Jurkat, Clone E6-1 (cell line): ENCODE measurements at regions not wholly inside any gene's neighbourhood (a gene's known extent, or its start where the extent isn't known, plus 50 kb on each side); places are given as distances from the start of the nearest gene placed in this dataset.
A peak's percentile ranks its signal among the peaks of the same experiment; 100 is the strongest.
"Not testable (repeated sequence)": the region's sequence is repeated elsewhere in the genome, so short reads cannot be mapped to it uniquely, and the experiment has no call there.

Source experiments
- DNase-seq: peaks from one replicate; pipeline ENCODE4 v3.0.0-alpha.2; 2011; ENCODE audit warnings: low read depth, low spot score
- H3K4me3 ChIP-seq: 2 replicates; pipeline ENCODE4 v1.5.1; 2011; ENCODE audit warnings: mild to moderate bottlenecking, low read length, control low read depth, moderate library complexity

DNA sequence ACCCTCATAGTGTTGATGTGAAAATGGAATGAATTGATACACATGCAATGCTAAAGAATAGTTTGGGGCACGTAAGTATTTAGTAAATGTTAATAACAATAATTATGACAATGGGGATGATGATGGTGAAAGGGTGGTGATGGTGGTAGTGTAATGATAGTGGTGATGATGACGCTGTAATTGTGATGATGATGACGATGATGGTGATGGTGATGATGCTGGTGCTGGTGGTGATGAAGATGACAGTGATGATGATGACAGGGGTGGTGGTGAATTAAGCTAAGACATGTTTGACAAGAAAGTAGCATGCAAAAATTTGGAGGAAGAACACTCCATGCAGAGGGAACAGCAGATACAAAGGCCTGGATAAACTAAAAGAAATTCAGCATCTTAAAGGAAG is 364.4 kb upstream of the API5 start:
- DNase-seq, result no peak
- no peak overlapping the region for H3K4me3 ChIP-seq

DNA sequence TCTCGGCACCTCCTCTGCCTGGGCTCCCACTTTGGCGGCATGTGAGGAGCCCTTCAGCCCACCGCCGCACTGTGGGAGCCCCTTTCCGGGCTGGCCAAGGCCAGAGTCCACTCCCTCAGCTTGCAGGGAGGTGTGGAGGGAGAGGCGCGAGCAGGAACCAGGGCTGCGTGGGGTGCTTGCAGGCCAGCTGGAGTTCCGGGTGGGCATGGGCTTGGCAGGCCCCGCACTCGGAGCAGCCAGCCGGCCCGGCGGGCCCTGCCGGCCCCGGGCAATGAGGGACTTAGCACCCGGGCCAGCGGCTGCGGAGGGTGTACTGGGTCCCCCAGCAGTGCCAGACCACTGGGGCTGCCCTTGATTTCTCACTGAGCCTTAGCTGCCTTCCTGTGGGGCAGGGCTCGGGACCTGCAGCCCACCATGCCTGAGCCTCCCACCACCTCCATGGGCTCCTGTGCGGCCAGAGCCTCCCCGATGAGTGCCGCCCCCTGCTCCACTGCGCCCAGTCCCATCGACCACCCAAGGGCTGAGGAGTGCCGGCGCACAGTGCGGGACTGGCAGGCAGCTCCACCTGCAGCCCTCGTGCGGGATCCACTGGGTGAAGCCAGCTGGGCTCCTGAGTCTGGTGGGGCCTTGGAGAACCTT is 361.9 kb upstream of the API5 start:
- DNase-seq, H3K4me3 ChIP-seq: not testable (repeated sequence)

DNA sequence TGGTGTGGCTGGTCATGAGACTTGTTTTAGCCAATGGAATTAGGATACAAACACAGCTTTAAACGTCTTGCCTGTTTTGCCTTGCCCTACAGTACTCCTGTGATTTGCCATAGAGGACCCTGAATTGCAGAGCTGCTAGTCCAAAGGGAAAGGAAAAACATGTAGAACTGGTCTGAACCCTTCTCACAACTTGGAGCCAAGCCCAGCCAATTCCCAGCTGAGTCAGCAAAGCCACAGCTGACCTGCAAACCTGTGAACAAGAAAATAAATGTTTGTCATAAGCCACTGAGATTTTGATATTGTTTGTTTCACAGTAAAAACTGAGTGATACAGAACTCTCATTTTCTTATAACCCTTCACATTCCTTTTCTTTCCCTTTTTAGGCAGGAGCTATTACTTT is 360.5 kb upstream of the API5 start:
- no peak for DNase-seq

DNA sequence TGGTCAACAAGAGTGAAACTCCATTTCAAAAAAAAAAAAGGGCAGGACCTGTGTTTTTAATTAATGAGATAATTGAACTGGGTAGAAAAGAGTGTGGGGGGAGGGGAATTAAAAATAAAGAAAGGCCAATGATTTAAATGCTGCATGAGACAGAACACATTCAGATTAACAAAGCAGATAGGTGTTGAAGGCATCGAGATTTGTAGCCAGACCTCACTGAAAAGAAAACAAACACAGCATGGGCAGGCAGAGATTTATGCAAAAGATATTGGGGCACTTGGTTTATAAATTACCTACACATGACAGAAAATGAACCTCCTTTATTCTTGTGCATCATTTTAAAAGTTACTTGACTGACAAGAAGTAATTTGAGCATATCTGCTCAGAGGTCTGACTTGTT is 354.0 kb upstream of the API5 start:
- no peak overlapping the region for H3K4me3 ChIP-seq
- DNase-seq, result no peak

More for the DNA sequence above, 360.5 kb upstream of the API5 start:
- H3K4me3 ChIP-seq, result no peak overlapping the region

DNA sequence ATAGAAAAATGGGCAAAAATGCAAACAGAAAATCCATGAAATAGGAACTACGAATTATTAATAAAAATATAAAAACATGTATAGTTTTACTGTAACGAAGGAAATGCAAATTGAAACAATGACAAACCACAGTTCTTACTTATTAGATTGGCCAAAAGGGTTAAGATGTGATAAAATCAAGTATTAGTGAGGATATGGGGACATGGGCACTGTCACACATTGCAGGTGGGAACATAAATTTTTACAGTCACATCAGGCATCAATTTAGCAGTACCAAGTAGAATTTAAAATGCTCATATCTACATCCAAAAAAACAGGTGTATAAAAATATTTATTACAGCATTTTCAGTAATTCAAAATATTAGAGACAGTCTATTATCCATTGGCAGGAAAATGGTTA is 353.2 kb upstream of the API5 start:
- no peak for DNase-seq
- H3K4me3 ChIP-seq, result no peak overlapping the region

DNA sequence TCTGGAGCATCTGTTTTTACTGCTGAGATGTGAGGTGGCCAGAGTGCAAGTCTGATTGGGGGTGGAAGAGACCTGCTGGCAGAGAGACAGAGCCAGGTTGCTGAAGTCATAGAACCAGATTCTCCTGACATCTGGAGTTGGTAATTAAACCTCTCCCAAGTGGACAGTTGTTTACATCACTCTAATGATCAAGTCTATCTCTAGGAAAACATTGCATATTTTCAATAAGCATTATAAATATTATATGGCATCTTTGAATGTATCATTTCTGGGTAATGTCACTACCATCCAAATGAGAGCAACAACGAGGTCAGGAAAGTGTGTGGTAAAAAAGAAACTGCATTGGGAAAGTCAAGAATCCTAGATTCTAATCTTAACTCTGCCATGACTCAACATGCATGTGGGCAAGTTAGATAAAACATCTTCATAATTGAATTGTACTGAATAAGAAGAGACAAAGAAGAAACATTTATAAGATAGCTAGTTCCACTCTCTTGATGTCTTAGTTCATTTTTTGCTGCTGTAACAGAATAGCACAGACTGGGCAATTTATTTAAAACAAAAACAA is 351.2 kb upstream of the API5 start:
- no peak for DNase-seq
- no peak overlapping the region for H3K4me3 ChIP-seq

DNA sequence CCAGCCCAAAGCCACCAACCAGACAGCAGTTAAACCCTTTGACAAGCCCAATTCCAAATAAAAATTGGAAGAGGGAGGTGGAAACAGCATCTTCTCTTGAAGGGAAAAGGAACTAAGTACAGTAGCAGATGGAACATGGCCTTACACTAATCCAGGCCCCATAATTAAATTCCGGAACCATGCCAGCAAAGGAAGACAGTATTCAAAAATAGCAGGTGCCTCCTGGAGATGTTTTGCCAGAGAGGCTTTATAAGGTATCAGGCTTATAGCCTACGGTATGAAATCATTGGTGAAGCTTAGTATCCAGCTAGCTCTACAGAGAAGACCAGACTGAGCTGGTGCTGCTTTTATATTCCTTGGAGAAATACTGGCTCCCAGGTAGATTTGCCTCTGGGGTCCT is 344.1 kb upstream of the API5 start:
- H3K4me3 ChIP-seq, result no peak overlapping the region
- no peak for DNase-seq

DNA sequence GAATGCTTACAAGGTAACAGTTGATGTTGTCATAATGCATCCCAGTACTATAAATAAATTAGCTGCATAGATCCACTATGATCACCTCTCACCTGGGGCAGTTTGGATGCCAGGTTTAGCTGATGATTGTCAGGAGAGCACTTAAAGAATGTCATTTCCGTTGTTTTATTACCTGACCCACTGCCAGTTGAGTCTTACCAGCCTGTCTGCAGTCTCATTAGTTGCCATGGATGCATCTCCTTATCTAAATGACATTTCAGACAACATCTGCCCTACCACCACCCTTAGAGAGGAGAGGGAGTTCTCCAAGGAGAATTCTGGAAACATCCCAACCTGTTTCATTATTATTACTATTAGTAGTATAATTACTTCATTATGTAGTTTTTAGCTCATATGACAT is 339.1 kb upstream of the API5 start:
- DNase-seq, result no peak
- H3K4me3 ChIP-seq, result no peak overlapping the region

DNA sequence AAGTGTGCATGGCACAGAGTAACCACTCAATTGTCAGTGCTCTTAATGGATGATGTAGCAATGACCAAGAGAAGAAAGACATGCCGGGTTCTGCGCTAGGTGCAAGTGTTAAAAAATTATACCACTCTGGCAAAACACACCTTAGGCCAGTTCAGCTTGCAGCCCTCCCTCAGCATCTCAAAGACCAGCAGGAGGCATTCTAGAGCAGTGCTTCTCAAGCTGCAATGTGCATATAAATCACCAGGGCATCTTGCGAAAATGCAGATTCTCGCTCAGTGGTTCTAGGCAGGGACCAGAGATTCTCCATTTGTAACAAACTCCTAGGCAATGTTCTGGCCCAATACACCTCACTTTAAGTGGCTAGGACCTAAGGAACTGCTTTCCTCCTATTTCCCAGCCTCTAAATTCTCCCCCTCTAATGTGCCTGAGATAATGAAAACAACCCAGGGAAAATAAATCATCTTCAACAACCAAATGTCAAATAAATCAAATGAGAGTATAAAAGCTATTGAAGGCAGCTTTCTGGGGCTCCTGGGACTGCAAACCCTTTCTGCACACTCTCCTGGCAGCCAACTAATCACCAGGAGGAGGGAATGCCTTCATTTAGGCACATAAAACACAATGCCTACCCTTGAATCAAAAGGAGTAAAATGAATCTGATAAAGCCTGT is 337.2 kb upstream of the API5 start:
- peak; percentile 11 for DNase-seq
- H3K4me3 ChIP-seq, result no peak overlapping the region

DNA sequence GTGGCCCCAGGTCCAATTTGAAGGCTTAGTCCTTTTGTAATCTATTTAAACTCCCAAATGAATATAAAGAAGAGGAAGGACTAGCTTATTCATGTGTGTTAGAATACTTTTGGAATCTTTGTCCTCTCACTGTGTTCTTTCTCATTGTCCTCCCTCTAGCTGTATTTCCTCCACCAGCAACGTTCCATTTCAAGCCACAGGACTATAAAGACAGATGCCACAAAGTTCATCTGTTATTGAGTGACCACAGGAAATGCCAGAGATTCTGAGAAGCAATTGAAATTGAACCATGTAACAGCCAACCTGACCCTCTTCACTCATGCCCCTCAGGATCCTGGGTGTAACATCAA is 336.6 kb upstream of the API5 start:
- DNase-seq, result no peak
- no peak overlapping the region for H3K4me3 ChIP-seq

DNA sequence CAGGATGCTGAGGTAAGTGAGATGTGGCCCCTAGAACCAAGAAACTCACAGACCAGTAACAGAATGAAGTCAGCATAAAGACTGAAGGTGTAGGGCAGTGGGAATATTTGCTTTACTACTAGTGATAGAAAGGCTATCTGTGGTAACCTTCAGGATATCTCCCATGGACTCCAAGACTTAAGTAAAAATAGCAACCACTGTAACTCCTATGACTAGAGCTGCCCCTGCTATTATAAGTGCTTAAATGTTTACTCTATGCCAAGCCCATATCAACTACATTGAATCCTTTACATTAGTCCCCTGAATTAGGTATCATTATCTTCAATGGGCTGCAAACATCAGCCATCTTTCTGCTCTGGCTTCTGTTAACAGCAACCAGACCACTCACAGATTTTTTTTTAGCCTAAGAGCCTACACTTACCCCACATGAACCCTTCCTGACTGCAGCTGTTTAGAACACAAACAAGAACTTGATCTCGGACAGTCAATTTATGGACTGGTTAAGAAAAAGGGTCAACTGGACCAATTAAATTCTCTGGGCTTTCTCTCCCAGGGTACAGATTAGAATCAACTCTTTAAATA is 335.1 kb upstream of the API5 start:
- no peak overlapping the region for H3K4me3 ChIP-seq
- no peak for DNase-seq

DNA sequence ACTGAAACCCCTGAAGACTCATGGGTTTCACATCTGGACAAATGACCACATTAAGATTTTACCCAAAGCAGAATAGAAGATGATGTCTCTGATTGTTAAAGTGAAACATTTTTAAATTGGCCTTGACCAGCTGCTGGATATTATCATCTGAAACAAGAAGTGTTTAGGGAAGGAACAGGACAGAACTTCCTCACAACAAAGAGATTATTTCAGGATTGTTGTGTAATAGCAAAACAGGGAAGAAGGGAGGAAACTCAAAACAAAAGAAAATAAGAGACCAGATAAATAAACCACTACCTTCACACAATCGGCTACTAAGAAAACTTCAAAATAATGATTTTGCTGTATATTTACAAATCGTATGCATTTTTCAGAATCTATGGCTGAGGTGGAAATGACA is 319.2 kb upstream of the API5 start:
- no peak overlapping the region for H3K4me3 ChIP-seq
- DNase-seq, result no peak

DNA sequence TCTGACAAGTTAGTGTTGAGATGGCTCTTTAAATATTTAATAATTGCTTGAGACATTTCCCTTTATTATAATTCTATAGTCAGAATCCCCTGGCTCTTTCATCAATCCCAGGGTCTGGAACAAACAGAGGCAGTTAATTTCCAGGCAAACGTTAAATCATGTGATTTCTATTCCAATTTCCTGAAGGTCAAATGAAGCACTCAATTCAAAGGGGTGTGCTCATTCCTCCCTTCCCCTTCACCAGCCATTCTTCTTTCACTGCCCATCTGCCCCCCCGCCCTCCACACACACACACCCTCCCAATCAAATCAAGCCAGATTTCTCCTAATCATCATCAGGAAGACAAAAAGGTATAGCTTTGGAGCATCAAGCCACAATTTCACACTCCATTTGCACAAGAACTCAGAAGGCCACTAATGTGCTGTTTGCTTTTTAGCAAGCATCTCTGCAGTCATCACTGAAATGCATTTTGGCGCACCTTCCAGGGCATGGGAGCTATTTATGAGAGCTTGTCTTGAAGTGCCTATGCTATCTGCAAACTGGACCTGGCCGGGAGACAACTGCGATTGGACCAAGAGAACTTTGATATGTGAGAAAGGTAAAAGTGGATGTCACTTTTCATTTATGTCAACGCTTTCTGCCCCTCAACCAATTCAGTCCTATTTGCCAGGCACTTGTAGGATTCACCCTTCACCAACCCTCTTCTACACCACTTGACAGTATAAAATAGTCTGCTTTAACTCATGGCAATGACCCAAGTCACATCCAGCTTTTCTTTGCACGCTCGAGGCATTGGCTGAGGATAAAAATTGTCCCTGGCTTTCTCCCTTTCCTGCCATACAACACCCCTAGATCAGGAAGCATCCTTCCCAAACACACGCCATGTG is 315.1 kb upstream of the API5 start:
- H3K4me3 ChIP-seq, result no peak overlapping the region
- no peak for DNase-seq

DNA sequence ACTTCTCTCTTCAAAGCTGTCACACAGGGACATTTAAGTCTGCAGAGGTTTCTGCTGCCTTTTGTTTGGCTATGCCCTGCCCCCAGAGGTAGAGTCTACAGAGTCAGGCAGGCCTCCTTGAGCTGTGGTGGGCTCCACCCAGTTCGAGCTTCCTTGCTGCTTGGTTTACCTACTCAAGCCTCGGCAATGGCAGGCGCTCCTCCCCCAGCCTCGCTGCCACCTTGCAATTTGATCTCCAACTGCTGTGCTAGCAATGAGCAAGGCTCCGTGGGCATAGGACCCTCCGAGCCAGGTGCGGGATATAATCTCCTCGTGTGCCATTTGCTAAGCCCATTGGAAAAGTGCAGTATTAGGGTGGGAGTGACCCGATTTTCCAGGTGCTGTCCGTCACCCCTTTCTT is 306.9 kb upstream of the API5 start:
- not testable (repeated sequence) for H3K4me3 ChIP-seq, DNase-seq

DNA sequence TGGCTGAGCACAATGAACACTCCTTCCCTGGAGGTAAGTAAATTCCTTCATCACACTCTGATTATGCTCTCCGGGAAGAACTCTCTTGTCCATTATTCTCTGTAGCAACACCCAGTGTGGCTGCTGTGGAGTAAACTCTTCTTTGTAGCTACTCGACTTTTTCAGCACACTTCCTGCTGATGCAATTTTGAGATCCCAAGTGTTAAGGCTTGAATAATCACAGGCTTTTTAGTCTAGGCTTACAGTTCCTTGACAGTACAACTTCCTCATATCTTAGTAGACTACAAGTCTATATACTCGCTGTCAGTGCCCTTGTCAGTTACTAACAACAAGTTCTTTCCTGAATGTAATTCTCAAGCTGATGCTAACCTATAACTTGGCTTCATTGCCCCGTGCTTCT is 301.8 kb upstream of the API5 start:
- no peak overlapping the region for H3K4me3 ChIP-seq
- no peak for DNase-seq

DNA sequence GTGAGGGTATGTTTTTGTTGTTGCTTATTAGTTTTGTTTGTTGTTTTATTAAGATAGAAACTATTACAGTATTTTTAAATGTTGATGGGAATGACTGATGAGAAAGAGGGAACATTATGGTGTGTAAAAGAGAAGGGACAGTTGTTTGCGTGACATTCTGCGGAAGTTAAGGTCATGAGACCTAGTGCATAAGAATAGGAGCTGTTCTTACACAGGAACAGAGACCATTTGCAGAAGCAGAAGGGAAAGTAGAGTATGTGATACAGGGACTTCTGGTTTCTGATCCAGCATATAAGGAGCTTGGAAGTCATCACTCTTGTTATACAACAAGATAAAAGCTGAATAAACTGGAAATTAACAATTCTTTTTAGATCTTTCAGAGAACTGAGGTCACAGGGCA is 299.2 kb upstream of the API5 start:
- H3K4me3 ChIP-seq, result no peak overlapping the region
- no peak for DNase-seq

DNA sequence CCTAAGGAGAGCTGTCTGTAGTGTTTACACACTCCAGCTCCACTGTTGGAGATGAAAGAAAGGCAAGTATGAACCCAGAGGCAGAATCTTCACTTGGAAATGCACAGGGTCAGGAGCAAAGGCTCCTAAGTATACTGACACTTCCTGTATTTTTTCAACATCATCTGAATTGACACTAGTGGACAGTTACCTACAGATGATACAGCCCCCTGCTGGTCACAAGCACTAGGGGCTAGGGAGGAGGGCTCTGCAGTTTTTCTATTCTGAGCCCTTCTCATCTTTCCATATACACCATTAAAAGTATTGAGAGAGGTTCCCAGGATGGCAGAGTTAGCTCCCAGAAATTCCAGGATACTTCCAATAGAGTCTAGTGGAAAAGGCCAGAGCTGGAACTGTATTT is 290.3 kb upstream of the API5 start:
- H3K4me3 ChIP-seq, result no peak overlapping the region
- DNase-seq, result peak; percentile 12

DNA sequence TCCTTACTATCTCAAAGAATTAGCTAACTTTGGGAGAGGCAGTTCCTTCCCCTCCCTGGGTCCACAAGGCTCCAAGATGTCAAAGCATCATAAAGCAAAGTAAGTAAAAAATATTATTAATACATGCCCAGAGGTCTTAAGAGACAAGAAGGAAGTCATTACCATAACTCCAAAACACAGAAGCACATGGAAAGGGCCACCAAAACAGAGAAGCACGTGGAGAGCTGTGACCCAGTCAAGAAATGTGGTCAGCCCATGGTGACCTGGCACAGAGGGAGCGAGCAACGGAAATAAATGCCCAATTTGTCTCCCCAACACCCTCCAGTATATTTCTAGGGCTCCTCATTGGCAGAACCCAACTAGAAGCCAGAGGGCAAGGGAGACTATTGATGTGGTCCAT is 277.5 kb upstream of the API5 start:
- DNase-seq, result no peak
- no peak overlapping the region for H3K4me3 ChIP-seq

DNA sequence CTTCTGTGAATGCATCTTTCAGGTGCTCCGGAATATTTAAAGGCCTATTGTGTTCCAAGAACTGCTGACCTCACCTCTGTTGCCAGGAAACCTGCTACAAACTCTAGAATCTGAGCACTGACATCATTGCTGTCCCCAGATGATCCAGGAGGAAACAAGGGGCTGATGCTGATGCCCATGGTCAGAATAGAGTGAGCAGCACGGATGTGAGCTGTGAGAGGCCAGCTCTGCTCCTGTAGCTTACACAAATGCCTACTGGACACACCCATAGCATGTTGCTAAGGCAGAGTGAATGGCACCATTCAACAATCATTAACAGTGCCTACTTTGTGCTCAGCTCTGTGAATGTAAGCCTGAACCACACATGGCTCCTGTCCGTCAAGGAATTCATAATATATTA is 276.7 kb upstream of the API5 start:
- H3K4me3 ChIP-seq, result no peak overlapping the region
- DNase-seq, result no peak
